ENCODE measurements at regions not wholly inside any gene's neighbourhood (a gene's known extent, or its start where the extent isn't known, plus 50 kb on each side); places are given as distances from the start of the nearest gene placed in this dataset.

- DNase-seq (ENCODE audit: low spot score) (no peak), FAIRE-seq (no peak)
Observed at GRCh38 chr10:131769571-131770410, 131.0 kb upstream of the PPP2R2D start.

DNA sequence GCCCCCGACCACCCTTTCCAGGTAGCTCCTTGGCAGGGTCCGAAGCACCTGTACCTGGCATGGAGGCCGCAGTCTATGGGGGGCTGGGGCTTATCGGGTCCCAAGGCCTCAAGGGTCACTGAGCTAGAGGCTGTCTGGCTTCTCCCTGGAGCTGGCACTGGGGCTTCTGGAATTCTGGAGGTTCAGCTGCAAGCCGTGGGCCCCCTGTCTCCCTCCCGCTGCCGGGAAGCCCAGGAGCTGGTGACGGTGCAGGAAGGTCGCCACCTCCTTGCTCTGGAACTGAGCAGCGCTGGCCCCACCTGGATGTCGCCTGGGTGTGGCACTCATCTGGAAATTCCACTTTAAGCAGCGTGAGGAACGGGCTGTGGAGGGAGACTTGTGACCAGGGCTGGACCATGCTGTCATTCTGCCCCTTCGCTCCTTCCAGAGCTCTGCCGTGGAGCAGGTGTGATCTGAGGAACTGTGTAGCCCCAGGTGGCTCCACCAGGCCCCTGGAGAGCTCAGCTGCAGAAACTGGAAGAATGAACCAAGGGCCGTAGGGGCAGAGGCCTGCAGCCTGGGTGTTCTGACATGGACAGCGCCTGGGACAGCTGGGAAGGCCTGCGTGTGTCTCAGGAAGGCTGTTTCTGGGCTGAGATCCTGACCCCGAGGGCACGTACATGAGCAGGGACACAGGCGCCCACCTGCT, 129.7 kb upstream of the PPP2R2D start:
- no peak for DNase-seq (ENCODE audit: low spot score)
- FAIRE-seq = no peak

GRCh38 chr10:131771634-131772358, 129.0 kb upstream of the PPP2R2D start:
- FAIRE-seq = no peak
- no peak for DNase-seq (ENCODE audit: low spot score)

- DNase-seq (ENCODE audit: low spot score) (no peak), FAIRE-seq (no peak)
Observed at GRCh38 chr10:131772441-131772840, 128.4 kb upstream of the PPP2R2D start.

DNA sequence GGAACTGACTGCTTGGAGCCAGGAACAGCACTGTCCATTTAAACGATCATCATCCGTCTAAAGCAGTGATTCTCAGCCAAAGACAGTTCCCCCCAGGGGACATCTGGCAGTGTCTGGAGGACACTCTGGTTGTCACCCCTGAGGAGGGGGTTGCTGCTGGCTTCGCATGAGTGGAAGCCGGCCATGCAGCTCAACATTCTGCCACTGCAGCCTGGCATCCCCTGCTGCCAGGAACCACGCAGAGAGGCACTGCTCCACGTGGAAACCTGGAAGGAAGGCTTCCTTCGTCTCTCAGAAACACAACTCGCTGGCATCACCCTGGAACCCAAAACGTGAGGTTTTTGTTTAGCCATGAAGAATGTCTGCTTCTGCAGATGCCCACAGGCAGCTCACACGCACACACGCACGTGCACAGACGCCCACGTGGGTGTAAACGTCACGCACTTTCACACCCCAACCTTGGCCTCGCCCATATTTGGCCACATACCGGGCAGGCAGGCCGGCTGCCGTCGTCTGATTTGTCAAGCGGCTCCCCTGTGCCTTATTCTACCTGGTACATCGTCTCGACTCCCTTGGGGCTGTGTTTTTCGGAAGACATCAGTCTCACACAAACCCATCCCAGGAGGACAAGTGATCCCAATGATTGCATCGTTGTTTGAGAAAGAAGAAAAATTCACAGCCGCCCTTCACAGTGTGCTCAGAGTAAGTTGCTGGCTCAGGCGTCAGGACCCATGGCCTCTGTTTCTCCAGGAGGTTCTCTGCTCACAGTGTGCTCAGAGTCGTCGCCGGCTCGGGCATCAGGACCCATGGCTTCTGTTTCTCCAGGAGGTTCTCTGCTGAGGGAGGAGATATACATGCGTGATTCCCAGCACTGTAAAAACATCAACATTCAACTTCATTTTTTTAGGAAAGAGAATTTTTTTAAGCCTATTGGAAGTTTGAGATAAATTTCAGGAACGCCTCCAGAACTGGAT, 127.2 kb upstream of the PPP2R2D start:
- no peak for FAIRE-seq

GRCh38 chr10:131774681-131775085, 126.1 kb upstream of the PPP2R2D start:
- DNase-seq (ENCODE audit: low spot score) (no peak), FAIRE-seq (no peak)

More for the DNA sequence above, 127.2 kb upstream of the PPP2R2D start:
- DNase-seq (ENCODE audit: low spot score) = no peak

DNA sequence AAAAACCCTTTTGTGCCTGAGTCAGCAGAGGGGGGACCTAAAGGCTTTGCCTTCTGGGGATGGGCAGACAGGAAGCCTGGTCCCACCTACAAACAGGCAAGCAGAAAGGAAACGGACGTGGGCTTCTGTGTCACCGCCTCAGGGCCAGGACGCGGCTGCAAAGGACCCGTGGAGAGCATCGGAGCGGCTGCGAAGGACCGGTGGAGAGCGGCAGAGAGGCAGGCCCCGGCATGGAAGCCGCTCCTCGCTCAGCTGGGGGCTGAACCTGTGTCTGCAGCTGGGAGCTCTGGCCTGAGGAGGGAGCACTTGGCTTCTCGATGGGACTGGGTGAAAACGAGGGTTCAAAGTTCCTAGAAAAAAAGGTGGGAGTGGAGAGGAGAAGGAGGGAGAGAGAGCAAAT, 125.4 kb upstream of the PPP2R2D start:
- FAIRE-seq = no peak

DNA sequence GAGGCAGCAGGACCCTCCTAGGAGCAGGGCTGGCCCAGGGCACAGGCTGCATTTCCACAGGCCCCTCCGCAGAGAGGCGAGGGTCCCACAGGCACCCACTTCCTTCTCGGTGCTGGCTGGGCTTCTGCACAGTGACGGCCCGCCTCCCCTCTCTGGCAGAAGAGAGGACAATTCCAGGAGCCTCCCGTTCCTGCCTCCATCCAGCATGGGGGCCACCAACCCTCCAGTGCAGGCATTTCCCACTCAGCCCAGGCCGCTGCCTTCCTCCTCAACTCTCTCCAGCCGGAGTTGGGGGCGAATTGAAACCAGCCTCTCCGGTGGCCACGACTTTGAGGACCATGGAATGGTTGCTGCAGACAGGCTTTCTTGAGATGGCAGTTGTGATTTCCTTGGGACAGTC, 125.0 kb upstream of the PPP2R2D start:
- FAIRE-seq (no peak), DNase-seq (ENCODE audit: low spot score) (no peak)

More for the DNA sequence above, 125.4 kb upstream of the PPP2R2D start:
- no peak for DNase-seq (ENCODE audit: low spot score)

GRCh38 chr10:131776496-131776895, 124.3 kb upstream of the PPP2R2D start:
- no peak for FAIRE-seq
- no peak for DNase-seq (ENCODE audit: low spot score)

DNA sequence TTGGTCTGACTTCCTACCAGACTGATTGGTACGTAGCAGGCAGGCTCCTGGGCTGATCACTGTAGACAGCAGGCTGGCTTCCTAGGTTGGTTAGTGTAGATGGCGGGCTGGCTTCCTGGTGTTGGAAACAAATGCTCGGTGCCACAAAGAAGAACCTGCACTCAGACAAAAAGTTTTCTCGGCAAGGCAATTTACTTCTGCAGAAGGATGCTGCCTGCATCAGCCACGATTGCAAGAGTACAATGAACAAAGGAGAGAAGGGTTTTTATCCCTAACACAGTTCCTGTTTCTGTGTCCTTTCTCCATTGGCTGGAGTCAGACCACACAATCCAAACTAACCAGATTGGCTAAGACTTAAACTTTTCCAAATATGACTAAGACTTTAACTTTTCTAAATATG, 123.6 kb upstream of the PPP2R2D start:
- DNase-seq (ENCODE audit: low spot score) (no peak), FAIRE-seq (no peak)

- DNase-seq (ENCODE audit: low spot score) = no peak
- no peak for FAIRE-seq
Observed at GRCh38 chr10:131777921-131778320, 122.9 kb upstream of the PPP2R2D start.

DNA sequence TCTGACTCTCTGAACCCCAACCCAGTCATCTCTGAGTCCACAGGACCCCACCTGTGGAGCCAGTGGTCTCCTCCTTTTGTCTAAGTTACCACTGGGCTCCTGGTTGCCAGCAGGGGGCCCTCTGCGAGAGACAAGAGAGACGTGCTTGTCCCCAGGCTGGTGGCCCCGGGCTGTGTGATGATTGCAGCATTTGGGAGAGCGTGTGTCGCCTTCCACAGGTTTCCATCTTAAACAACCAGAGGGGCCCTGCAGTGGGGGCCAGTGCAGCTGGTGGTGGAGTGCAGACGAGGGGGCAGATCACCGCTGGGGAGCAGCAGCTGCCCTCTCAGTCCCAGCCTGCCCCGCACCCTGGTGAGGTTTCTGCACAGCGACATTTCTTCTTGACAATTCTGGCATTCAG, 122.4 kb upstream of the PPP2R2D start:
- FAIRE-seq = no peak
- DNase-seq (ENCODE audit: low spot score) = no peak

GRCh38 chr10:131778842-131779241, 122.0 kb upstream of the PPP2R2D start:
- FAIRE-seq = no peak
- DNase-seq (ENCODE audit: low spot score) = no peak

DNA sequence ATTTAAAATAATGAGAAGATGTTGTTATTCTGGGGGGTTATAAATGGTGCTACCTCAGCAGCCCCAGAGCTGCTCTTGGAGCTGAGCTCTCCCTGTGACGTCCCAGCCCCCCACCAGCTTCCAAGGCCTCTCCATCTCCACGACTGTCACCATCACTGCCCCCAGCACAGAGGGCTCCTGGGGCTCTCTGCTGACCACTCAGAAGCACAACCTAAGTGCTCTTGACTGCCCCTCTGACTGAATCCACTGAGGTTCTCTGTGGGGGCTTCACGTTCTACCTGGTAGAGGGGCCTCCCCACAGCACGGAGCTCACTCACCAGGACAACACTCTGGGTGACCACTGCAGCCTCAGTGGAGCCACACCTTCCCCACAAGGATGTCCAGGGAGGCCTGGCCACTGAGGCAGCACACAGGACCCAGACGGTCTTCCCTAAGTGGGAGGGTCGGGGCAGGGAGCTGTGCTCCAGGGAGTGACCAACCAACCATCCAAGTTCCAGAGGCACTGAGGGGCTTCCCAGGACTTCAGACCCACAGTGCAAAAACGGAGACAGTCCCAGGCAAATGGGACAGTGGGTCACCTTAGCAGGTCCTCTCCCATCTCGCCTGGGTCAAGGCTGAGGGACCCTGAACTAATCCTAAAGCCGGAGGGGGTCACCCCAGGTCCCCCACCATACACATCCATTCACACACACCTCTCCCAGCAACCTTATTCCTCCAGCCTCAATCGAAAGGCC, 121.0 kb upstream of the PPP2R2D start:
- FAIRE-seq (no peak), DNase-seq (ENCODE audit: low spot score) (no peak)

DNA sequence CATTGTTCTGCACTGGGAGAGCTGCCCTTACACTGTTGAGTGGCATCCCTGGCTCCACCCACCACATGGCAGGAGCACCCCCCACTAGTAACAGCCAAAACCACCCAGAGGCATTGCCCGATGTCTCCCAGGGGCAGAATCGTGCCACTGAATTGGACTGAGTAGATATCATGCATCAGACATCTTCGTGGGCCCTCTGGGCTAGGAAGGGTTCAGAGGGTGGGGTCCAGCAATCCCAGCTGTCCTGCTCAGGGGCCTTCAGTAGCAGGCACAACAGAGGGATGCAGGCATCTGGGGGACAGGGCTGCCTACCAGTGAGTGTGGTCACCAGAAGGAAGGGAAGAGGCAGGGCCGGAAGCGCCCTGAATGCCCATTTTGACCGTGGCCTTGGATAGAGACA, 119.7 kb upstream of the PPP2R2D start:
- no peak for FAIRE-seq
- no peak for DNase-seq (ENCODE audit: low spot score)

DNA sequence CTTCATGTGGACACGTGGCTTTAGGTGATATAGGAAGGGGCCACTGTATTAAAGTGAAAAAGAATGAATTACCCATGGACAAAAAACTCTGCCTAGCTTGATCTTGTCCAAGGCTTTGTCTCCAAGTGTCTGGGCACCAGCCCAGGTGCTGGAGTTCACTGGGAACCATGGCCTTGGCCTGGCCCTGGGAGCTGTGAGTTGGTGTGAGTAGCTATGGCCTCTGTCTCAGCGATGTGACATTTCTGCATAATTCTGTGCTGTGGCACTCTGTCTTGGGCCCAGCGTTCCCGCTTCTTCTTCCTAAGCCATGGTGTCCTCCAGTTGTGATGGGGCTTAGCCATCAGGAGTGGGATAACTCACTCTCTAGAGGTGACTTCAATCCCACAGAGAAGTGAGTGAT, 119.0 kb upstream of the PPP2R2D start:
- FAIRE-seq (no peak), DNase-seq (ENCODE audit: low spot score) (no peak)

DNA sequence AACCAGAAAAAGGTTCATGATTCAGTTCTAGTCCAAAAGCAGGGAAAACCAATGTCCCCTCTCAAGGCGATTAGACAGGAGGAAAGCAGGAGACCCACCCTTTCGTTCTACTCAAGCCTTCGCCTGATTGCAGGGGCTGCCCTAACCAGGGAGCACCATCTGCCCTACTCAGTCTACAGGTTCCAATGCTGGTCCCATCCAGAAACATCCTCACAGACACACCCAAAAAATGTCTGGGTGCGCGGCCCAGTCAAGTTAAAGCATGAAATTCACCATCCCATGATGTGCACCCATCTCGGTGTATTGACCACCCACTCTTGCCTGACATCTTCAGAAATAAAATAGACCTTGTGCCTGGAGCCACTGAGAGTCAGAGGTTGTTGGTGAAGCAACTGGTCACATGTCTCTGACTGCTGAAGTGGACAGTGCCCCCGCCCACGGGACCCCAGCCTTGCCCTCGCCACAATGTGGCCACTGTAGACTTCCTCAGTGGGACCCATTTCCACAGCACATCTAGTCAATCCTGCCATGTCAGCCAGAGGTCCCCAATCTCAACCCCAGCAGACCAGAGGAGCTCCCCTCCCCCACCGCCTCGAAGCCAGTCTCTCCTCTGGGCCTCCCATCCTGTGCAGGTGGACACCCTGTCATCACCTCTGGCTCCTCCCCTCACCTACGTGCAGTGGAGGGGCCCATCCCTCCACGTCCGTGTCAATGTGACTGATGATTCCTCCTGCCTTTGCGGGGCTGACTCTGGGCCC, 116.3 kb upstream of the PPP2R2D start:
- FAIRE-seq (no peak), DNase-seq (ENCODE audit: low spot score) (no peak)

- no peak for FAIRE-seq
Observed at GRCh38 chr10:131785121-131785460, 115.7 kb upstream of the PPP2R2D start.

DNA sequence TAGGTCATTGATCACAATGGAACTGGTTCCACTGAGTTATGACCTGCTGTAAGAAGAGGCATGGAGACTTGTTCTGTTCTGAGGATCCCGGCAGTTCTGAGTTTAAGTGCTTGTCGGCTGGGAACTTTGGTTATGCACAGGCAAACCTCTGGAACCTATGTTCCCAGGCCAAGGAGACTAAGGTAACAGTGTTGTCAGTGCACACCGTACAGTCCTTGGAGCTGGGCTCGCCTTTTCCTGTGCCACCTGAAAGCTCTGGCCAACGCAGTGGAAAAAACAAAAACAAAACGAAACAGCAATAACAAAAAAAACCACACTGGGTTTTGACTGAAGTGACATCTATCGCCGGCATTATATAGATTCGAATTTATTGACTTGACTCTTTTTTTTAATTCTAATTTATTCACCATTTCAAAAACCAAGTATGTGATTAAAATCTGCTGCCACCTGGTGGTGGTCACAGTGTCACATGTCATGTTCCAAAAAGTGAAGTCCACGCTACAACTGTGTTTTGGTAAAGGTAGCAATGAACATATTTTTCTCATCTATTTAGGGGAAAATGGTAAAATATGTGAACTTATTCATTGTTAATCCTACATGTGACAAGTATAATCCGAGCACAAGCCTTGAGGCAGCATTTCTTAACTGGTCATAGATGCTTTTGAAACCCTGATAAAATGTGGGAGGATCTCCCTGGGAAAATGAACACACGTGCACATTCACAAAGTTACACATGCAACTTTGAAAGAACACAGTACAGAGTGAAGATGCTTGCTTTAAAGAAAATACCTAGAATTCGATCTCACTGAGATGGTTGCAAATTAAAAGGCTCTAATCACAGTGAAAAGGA, 113.8 kb upstream of the PPP2R2D start:
- DNase-seq (ENCODE audit: low spot score) = peak; percentile 13
- no peak for FAIRE-seq

More at GRCh38 chr10:131785121-131785460, 115.7 kb upstream of the PPP2R2D start:
- no peak for DNase-seq (ENCODE audit: low spot score)

Measured in urothelium cell line (cell line).